AG10803 (cell line): ENCODE measurements at regions not wholly inside any gene's neighbourhood (a gene's known extent, or its start where the extent isn't known, plus 50 kb on each side); places are given as distances from the start of the nearest gene placed in this dataset.

Experiments
- DNase-seq: peaks from one replicate; pipeline ENCODE4 v3.0.0; 2010; ENCODE audit warnings: low read depth
- H3K4me3 ChIP-seq: 2 replicates; pipeline ENCODE4 v1.5.1; 2011; ENCODE audit warnings: mild to moderate bottlenecking, low read length, control low read depth
- CTCF ChIP-seq: conservative IDR thresholded peaks from 2 replicates; pipeline ENCODE4 v1.5.1; 2011; ENCODE audit warnings: mild to moderate bottlenecking, low read length, control low read depth, inconsistent platforms

- no peak overlapping the region for H3K4me3 ChIP-seq
- no peak for DNase-seq
- no peak for TF ChIP-seq CTCF
These were observed 661.5 kb upstream of the LINC00305 start for GRCh38 chr18:64810354-64810753.

- no peak for TF ChIP-seq CTCF
- DNase-seq: no peak
- H3K4me3 ChIP-seq: no peak overlapping the region
These were observed 660.9 kb upstream of the LINC00305 start for GRCh38 chr18:64809801-64810200.

GRCh38 chr18:64807560-64807959 lies 658.7 kb upstream of the LINC00305 start:
- no peak for DNase-seq
- no peak overlapping the region for H3K4me3 ChIP-seq
- TF ChIP-seq CTCF: no peak

- DNase-seq: no peak
- no peak overlapping the region for H3K4me3 ChIP-seq
- TF ChIP-seq CTCF: no peak
These were observed 657.8 kb upstream of the LINC00305 start for GRCh38 chr18:64806691-64807090.

GRCh38 chr18:64806232-64806631 lies 657.3 kb upstream of the LINC00305 start:
- H3K4me3 ChIP-seq: no peak overlapping the region
- TF ChIP-seq CTCF: no peak
- no peak for DNase-seq

- H3K4me3 ChIP-seq: no peak overlapping the region
- DNase-seq: no peak
- TF ChIP-seq CTCF: no peak
These were observed 654.6 kb upstream of the LINC00305 start for GRCh38 chr18:64803471-64803870.

GRCh38 chr18:64800151-64800550 lies 651.3 kb upstream of the LINC00305 start:
- no peak for TF ChIP-seq CTCF
- DNase-seq: no peak

More at GRCh38 chr18:64800151-64800550, 651.3 kb upstream of the LINC00305 start:
- no peak overlapping the region for H3K4me3 ChIP-seq
